ENCODE measurements at regions not wholly inside any gene's neighbourhood (a gene's known extent, or its start where the extent isn't known, plus 50 kb on each side); places are given as distances from the start of the nearest gene placed in this dataset.

- TF ChIP-seq CEBPB (IDR thresholded peaks at IDR 0.05; ENCODE audit: low read depth) = no peak
- TF ChIP-seq ZNF274 (IDR thresholded peaks at IDR 0.05; ENCODE audit: low read depth, low read length) = no peak
- no peak for TF ChIP-seq TCF7L2 (IDR thresholded peaks at IDR 0.05; ENCODE audit: borderline replicate concordance, extremely low read depth, insufficient read depth, insufficient read length)
- TF ChIP-seq, protein P1, sequence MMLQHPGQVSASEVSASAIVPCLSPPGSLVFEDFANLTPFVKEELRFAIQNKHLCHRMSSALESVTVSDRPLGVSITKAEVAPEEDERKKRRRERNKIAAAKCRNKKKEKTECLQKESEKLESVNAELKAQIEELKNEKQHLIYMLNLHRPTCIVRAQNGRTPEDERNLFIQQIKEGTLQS (IDR thresholded peaks at IDR 0.05) = no peak
- no peak for TF ChIP-seq ELF1 (IDR thresholded peaks at IDR 0.05; ENCODE audit: borderline replicate concordance, low read depth)
- TF ChIP-seq FOSL1 (IDR thresholded peaks at IDR 0.05; ENCODE audit: low read depth) = no peak
- no peak for TF ChIP-seq SIN3A (IDR thresholded peaks at IDR 0.05; ENCODE audit: low read depth)
- TF ChIP-seq POLR2A (IDR thresholded peaks at IDR 0.05; ENCODE audit: borderline replicate concordance, extremely low read depth, insufficient read depth, insufficient read length) = no peak
- TF ChIP-seq EZH2 (IDR thresholded peaks at IDR 0.05) = no peak
- no peak for TF ChIP-seq SRF (IDR thresholded peaks at IDR 0.05; ENCODE audit: low read depth)
- no peak for TF ChIP-seq JUND (IDR thresholded peaks at IDR 0.05)
- no peak for TF ChIP-seq ZFX (IDR thresholded peaks at IDR 0.05)
- Histone ChIP-seq H4K20me1 (ENCODE audit: insufficient read depth) (no peaks in the 10 kb centered on the region), H3K27ac (ENCODE audit: low read depth, low read length) (no peak overlapping the region), H2AFZ (ENCODE audit: low read depth, low read length, poor library complexity, severe bottlenecking) (no peak overlapping the region), H3K36me3 (ENCODE audit: control insufficient read depth in 1 of 2, insufficient read depth in 2 of 2, low read length in 2 of 2) (no peaks in the 10 kb centered on the region), H3K27me3 (ENCODE audit: insufficient read depth, low read length) (no peaks in the 10 kb centered on the region), H3K4me2 (ENCODE audit: low read length) (no peak overlapping the region), H3K9me3 (ENCODE audit: control insufficient read depth in 1 of 2, insufficient read depth in 1 of 2, low read depth in 1 of 2, low read length in 2 of 2) (no peaks in the 10 kb centered on the region), H3K4me3 (replicated peaks in 1 of 2; ENCODE audit: low read depth in 1 of 2, low read length in 2 of 2) (no peak overlapping the region), H3K4me1 (ENCODE audit: control insufficient read depth in 1 of 2, insufficient read depth in 2 of 2, low read length in 2 of 2) (peaks cover 11 to 24% of the 10 kb centered on the region in 2 experiments), H3K9ac (ENCODE audit: low read length) (no peak overlapping the region), H3K79me2 (ENCODE audit: insufficient read depth, low read length) (no peaks in the 10 kb centered on the region), H3K9me2 (ENCODE audit: insufficient read depth) (no peaks in the 10 kb centered on the region)
- ChIA-PET POLR2A (no interaction called here), RAD21 (ENCODE audit: low non-redundant PET in 1 of 2, low total read pairs in 2 of 2, uncharacterized antibody in 2 of 2, unreplicated experiment in 2 of 2) (no interaction called here), CTCF (no interaction called here)
- no TSS peak for BruUV-seq (replicated peaks)
- DNase-seq (ENCODE audit: low read depth, low spot score) = no peak
- ATAC-seq = no peak
- intact Hi-C loops (cut with micrococcal nuclease) = no loop called here
Measured at GRCh38 chr18:22670914-22671313, 253.2 kb upstream of the CTAGE1 start.

- RAD21 ChIA-PET (ENCODE audit: low non-redundant PET in 1 of 2, low total read pairs in 2 of 2, uncharacterized antibody in 2 of 2, unreplicated experiment in 2 of 2) = no interaction called here
- Histone ChIP-seq H3K36me3 (ENCODE audit: control insufficient read depth in 1 of 2, insufficient read depth in 2 of 2, low read length in 2 of 2) (no peaks in the 10 kb centered on the region), H3K27me3 (ENCODE audit: insufficient read depth, low read length) (no peaks in the 10 kb centered on the region), H3K9me3 (ENCODE audit: control insufficient read depth in 1 of 2, insufficient read depth in 1 of 2, low read depth in 1 of 2, low read length in 2 of 2) (no peaks in the 10 kb centered on the region), H3K27ac (ENCODE audit: low read depth, low read length) (no peak overlapping the region), H3K4me2 (ENCODE audit: low read length) (no peak overlapping the region), H4K20me1 (ENCODE audit: insufficient read depth) (no peaks in the 10 kb centered on the region), H3K4me1 (ENCODE audit: control insufficient read depth in 1 of 2, insufficient read depth in 2 of 2, low read length in 2 of 2) (peaks cover 0 to 11% of the 10 kb centered on the region in 2 experiments; a peak in 2 of 4 replicates), H3K4me3 (replicated peaks in 1 of 2; ENCODE audit: low read depth in 1 of 2, low read length in 2 of 2) (no peak overlapping the region), H3K9me2 (ENCODE audit: insufficient read depth) (no peaks in the 10 kb centered on the region), H3K79me2 (ENCODE audit: insufficient read depth, low read length) (no peaks in the 10 kb centered on the region), H2AFZ (ENCODE audit: low read depth, low read length, poor library complexity, severe bottlenecking) (no peak overlapping the region), H3K9ac (ENCODE audit: low read length) (no peak overlapping the region)
- POLR2A ChIA-PET = no interaction called here
- no TSS peak for BruUV-seq (replicated peaks)
- ATAC-seq (no peak), DNase-seq (ENCODE audit: low read depth, low spot score) (no peak)
- CTCF ChIA-PET = no interaction called here
- intact Hi-C loops (cut with micrococcal nuclease) = no loop called here
- TF ChIP-seq ZNF274 (IDR thresholded peaks at IDR 0.05; ENCODE audit: low read depth, low read length) (no peak), REST (IDR thresholded peaks at IDR 0.05; ENCODE audit: low read depth) (no peak), JUND (IDR thresholded peaks at IDR 0.05) (no peak), RAD21 (IDR thresholded peaks at IDR 0.05; ENCODE audit: low read depth) (no peak), EZH2phosphoT487 (IDR thresholded peaks at IDR 0.05; ENCODE audit: borderline replicate concordance) (no peak), POLR2AphosphoS5 (IDR thresholded peaks at IDR 0.05; ENCODE audit: low read depth, low read length) (no peak), SIN3A (IDR thresholded peaks at IDR 0.05; ENCODE audit: low read depth) (no peak), CEBPB (IDR thresholded peaks at IDR 0.05; ENCODE audit: low read depth) (no peak), EZH2 (IDR thresholded peaks at IDR 0.05) (no peak)
- TF ChIP-seq, protein P1 (IDR thresholded peaks at IDR 0.05) = no peak
Measured at GRCh38 chr18:22673182-22673862, 255.6 kb upstream of the CTAGE1 start.

Data from HCT116 (cell line).